ENCODE measurements at regions not wholly inside any gene's neighbourhood (a gene's known extent, or its start where the extent isn't known, plus 50 kb on each side); places are given as distances from the start of the nearest gene placed in this dataset.

- Histone ChIP-seq H3K9me3 (ENCODE audit: control extremely low read depth in 1 of 5, control insufficient read depth in 4 of 5, insufficient read depth in 2 of 5, low read depth in 1 of 5, low read length in 4 of 5) (no peaks in the 10 kb centered on the region), H3K27ac (ENCODE audit: insufficient read depth in 1 of 2, low read depth in 1 of 2, low read length in 2 of 2, poor library complexity in 1 of 2, severe bottlenecking in 2 of 2) (no peak overlapping the region), H3K4me3 (ENCODE audit: control insufficient read depth in 1 of 7, extremely low read depth in 1 of 7, insufficient read depth in 4 of 7, low read depth in 2 of 7, low read length in 6 of 7) (no peak overlapping the region), H3K27me3 (replicated peaks in 2 of 5; ENCODE audit: control insufficient read depth in 4 of 5, insufficient read depth in 5 of 5, low read length in 4 of 5) (no peaks in the 10 kb centered on the region), H3K4me1 (ENCODE audit: control extremely low read depth in 1 of 4, control insufficient read depth in 4 of 4, insufficient read depth in 4 of 4, low read length in 3 of 4) (no peaks in the 10 kb centered on the region), H3K36me3 (ENCODE audit: control insufficient read depth in 4 of 4, insufficient read depth in 4 of 4, low read length in 3 of 4) (no peaks in the 10 kb centered on the region)
- CTCF ChIA-PET, result interaction anchor here (0.8 to 0.9 kb wide), 2 partner anchors 9 to 614 kb away, joined by 3 to 4 read pairs; no protein-coding TSS in a partner anchor
- WGBS (ENCODE audit: insufficient coverage), result 50% methylated on average over 2 of the region's 3 CpGs
- no peak for DNase-seq
- POLR2A ChIA-PET, result no interaction called here
Observed at GRCh38 chr7:125057963-125058362, 128.3 kb upstream of the POT1 start.

GRCh38 chr7:125055376-125055775 is 125.8 kb upstream of the POT1 start:
- no peak overlapping the region for H3K27ac ChIP-seq (ENCODE audit: insufficient read depth in 1 of 2, low read depth in 1 of 2, low read length in 2 of 2, poor library complexity in 1 of 2, severe bottlenecking in 2 of 2)
- H3K4me3 ChIP-seq (ENCODE audit: control insufficient read depth in 1 of 7, extremely low read depth in 1 of 7, insufficient read depth in 4 of 7, low read depth in 2 of 7, low read length in 6 of 7), result no peak overlapping the region
- no peaks in the 10 kb centered on the region for H3K4me1 ChIP-seq (ENCODE audit: control extremely low read depth in 1 of 4, control insufficient read depth in 4 of 4, insufficient read depth in 4 of 4, low read length in 3 of 4)
- H3K27me3 ChIP-seq (replicated peaks in 2 of 5; ENCODE audit: control insufficient read depth in 4 of 5, insufficient read depth in 5 of 5, low read length in 4 of 5), result no peaks in the 10 kb centered on the region
- DNase-seq, result no peak
- POLR2A ChIA-PET, result no interaction called here
- H3K36me3 ChIP-seq (ENCODE audit: control insufficient read depth in 4 of 4, insufficient read depth in 4 of 4, low read length in 3 of 4), result no peaks in the 10 kb centered on the region
- CTCF ChIA-PET, result no interaction called here
- no peaks in the 10 kb centered on the region for H3K9me3 ChIP-seq (ENCODE audit: control extremely low read depth in 1 of 5, control insufficient read depth in 4 of 5, insufficient read depth in 2 of 5, low read depth in 1 of 5, low read length in 4 of 5)

GRCh38 chr7:125046767-125047166 is 117.1 kb upstream of the POT1 start:
- CTCF ChIA-PET, result no interaction called here
- no peaks in the 10 kb centered on the region for H3K27me3 ChIP-seq (replicated peaks in 2 of 5; ENCODE audit: control insufficient read depth in 4 of 5, insufficient read depth in 5 of 5, low read length in 4 of 5)
- no peak overlapping the region for H3K4me3 ChIP-seq (ENCODE audit: control insufficient read depth in 1 of 7, extremely low read depth in 1 of 7, insufficient read depth in 4 of 7, low read depth in 2 of 7, low read length in 6 of 7)
- H3K27ac ChIP-seq (ENCODE audit: insufficient read depth in 1 of 2, low read depth in 1 of 2, low read length in 2 of 2, poor library complexity in 1 of 2, severe bottlenecking in 2 of 2), result no peak overlapping the region
- H3K9me3 ChIP-seq (ENCODE audit: control extremely low read depth in 1 of 5, control insufficient read depth in 4 of 5, insufficient read depth in 2 of 5, low read depth in 1 of 5, low read length in 4 of 5), result no peaks in the 10 kb centered on the region
- 98% methylated on average over 6 of the region's 6 CpGs for WGBS (ENCODE audit: insufficient coverage)
- POLR2A ChIA-PET, result no interaction called here
- H3K4me1 ChIP-seq (ENCODE audit: control extremely low read depth in 1 of 4, control insufficient read depth in 4 of 4, insufficient read depth in 4 of 4, low read length in 3 of 4), result no peaks in the 10 kb centered on the region
- H3K36me3 ChIP-seq (ENCODE audit: control insufficient read depth in 4 of 4, insufficient read depth in 4 of 4, low read length in 3 of 4), result no peaks in the 10 kb centered on the region
- no peak for DNase-seq

GRCh38 chr7:125033506-125033905 is 103.9 kb upstream of the POT1 start:
- H3K4me3 ChIP-seq (ENCODE audit: control insufficient read depth in 1 of 7, extremely low read depth in 1 of 7, insufficient read depth in 4 of 7, low read depth in 2 of 7, low read length in 6 of 7), result no peak overlapping the region
- POLR2A ChIA-PET, result no interaction called here
- H3K9me3 ChIP-seq (ENCODE audit: control extremely low read depth in 1 of 5, control insufficient read depth in 4 of 5, insufficient read depth in 2 of 5, low read depth in 1 of 5, low read length in 4 of 5), result no peaks in the 10 kb centered on the region
- no peaks in the 10 kb centered on the region for H3K36me3 ChIP-seq (ENCODE audit: control insufficient read depth in 4 of 4, insufficient read depth in 4 of 4, low read length in 3 of 4)
- no peaks in the 10 kb centered on the region for H3K4me1 ChIP-seq (ENCODE audit: control extremely low read depth in 1 of 4, control insufficient read depth in 4 of 4, insufficient read depth in 4 of 4, low read length in 3 of 4)
- DNase-seq, result no peak
- H3K27ac ChIP-seq (ENCODE audit: insufficient read depth in 1 of 2, low read depth in 1 of 2, low read length in 2 of 2, poor library complexity in 1 of 2, severe bottlenecking in 2 of 2), result no peak overlapping the region
- CTCF ChIA-PET, result no interaction called here
- H3K27me3 ChIP-seq (replicated peaks in 2 of 5; ENCODE audit: control insufficient read depth in 4 of 5, insufficient read depth in 5 of 5, low read length in 4 of 5), result no peaks in the 10 kb centered on the region
- WGBS (ENCODE audit: insufficient coverage), result 88% methylated on average over 8 of the region's 9 CpGs

GRCh38 chr7:125032943-125033342 is 103.3 kb upstream of the POT1 start:
- no peaks in the 10 kb centered on the region for H3K4me1 ChIP-seq (ENCODE audit: control extremely low read depth in 1 of 4, control insufficient read depth in 4 of 4, insufficient read depth in 4 of 4, low read length in 3 of 4)
- H3K9me3 ChIP-seq (ENCODE audit: control extremely low read depth in 1 of 5, control insufficient read depth in 4 of 5, insufficient read depth in 2 of 5, low read depth in 1 of 5, low read length in 4 of 5), result no peaks in the 10 kb centered on the region
- DNase-seq, result no peak
- H3K27me3 ChIP-seq (replicated peaks in 2 of 5; ENCODE audit: control insufficient read depth in 4 of 5, insufficient read depth in 5 of 5, low read length in 4 of 5), result no peaks in the 10 kb centered on the region
- no peaks in the 10 kb centered on the region for H3K36me3 ChIP-seq (ENCODE audit: control insufficient read depth in 4 of 4, insufficient read depth in 4 of 4, low read length in 3 of 4)
- no peak overlapping the region for H3K4me3 ChIP-seq (ENCODE audit: control insufficient read depth in 1 of 7, extremely low read depth in 1 of 7, insufficient read depth in 4 of 7, low read depth in 2 of 7, low read length in 6 of 7)
- H3K27ac ChIP-seq (ENCODE audit: insufficient read depth in 1 of 2, low read depth in 1 of 2, low read length in 2 of 2, poor library complexity in 1 of 2, severe bottlenecking in 2 of 2), result no peak overlapping the region
- WGBS (ENCODE audit: insufficient coverage), result no CpG with 5 or more reads among the region's 4 CpGs
- ChIA-PET CTCF (no interaction called here), POLR2A (no interaction called here)

- no peak for DNase-seq
- ChIA-PET CTCF (no interaction called here), POLR2A (no interaction called here)
- 94% methylated on average over 3 of the region's 4 CpGs for WGBS (ENCODE audit: insufficient coverage)
- Histone ChIP-seq H3K27ac (ENCODE audit: insufficient read depth in 1 of 2, low read depth in 1 of 2, low read length in 2 of 2, poor library complexity in 1 of 2, severe bottlenecking in 2 of 2) (no peak overlapping the region), H3K27me3 (replicated peaks in 2 of 5; ENCODE audit: control insufficient read depth in 4 of 5, insufficient read depth in 5 of 5, low read length in 4 of 5) (no peaks in the 10 kb centered on the region), H3K4me1 (ENCODE audit: control extremely low read depth in 1 of 4, control insufficient read depth in 4 of 4, insufficient read depth in 4 of 4, low read length in 3 of 4) (no peaks in the 10 kb centered on the region), H3K4me3 (ENCODE audit: control insufficient read depth in 1 of 7, extremely low read depth in 1 of 7, insufficient read depth in 4 of 7, low read depth in 2 of 7, low read length in 6 of 7) (no peak overlapping the region), H3K9me3 (ENCODE audit: control extremely low read depth in 1 of 5, control insufficient read depth in 4 of 5, insufficient read depth in 2 of 5, low read depth in 1 of 5, low read length in 4 of 5) (no peaks in the 10 kb centered on the region), H3K36me3 (ENCODE audit: control insufficient read depth in 4 of 4, insufficient read depth in 4 of 4, low read length in 3 of 4) (no peaks in the 10 kb centered on the region)
Observed at GRCh38 chr7:125030756-125031387, 101.2 kb upstream of the POT1 start.

- H3K9me3 ChIP-seq (ENCODE audit: control extremely low read depth in 1 of 5, control insufficient read depth in 4 of 5, insufficient read depth in 2 of 5, low read depth in 1 of 5, low read length in 4 of 5), result no peaks in the 10 kb centered on the region
- H3K27ac ChIP-seq (ENCODE audit: insufficient read depth in 1 of 2, low read depth in 1 of 2, low read length in 2 of 2, poor library complexity in 1 of 2, severe bottlenecking in 2 of 2), result no peak overlapping the region
- CTCF ChIA-PET, result no interaction called here
- no peak overlapping the region for H3K4me3 ChIP-seq (ENCODE audit: control insufficient read depth in 1 of 7, extremely low read depth in 1 of 7, insufficient read depth in 4 of 7, low read depth in 2 of 7, low read length in 6 of 7)
- WGBS (ENCODE audit: insufficient coverage), result no CpG with 5 or more reads among the region's 1 CpG
- no peaks in the 10 kb centered on the region for H3K27me3 ChIP-seq (replicated peaks in 2 of 5; ENCODE audit: control insufficient read depth in 4 of 5, insufficient read depth in 5 of 5, low read length in 4 of 5)
- H3K36me3 ChIP-seq (ENCODE audit: control insufficient read depth in 4 of 4, insufficient read depth in 4 of 4, low read length in 3 of 4), result no peaks in the 10 kb centered on the region
- POLR2A ChIA-PET, result no interaction called here
- no peaks in the 10 kb centered on the region for H3K4me1 ChIP-seq (ENCODE audit: control extremely low read depth in 1 of 4, control insufficient read depth in 4 of 4, insufficient read depth in 4 of 4, low read length in 3 of 4)
- DNase-seq, result no peak
Observed at GRCh38 chr7:125025620-125026019, 96.0 kb upstream of the POT1 start.
